ENCODE measurements at regions not wholly inside any gene's neighbourhood (a gene's known extent, or its start where the extent isn't known, plus 50 kb on each side); places are given as distances from the start of the nearest gene placed in this dataset.

GRCh38 chr21:35606146-35606545 lies 454.2 kb downstream of the SETD4 start:
- DNase-seq (ENCODE audit: low spot score in 2 of 2), result no peak
- intact Hi-C loops (cut with DNase I; ENCODE audit: low total_unique reads), result no loop called here
- no peak overlapping the region for H3K4me3 ChIP-seq (ENCODE audit: low read depth, poor library complexity, severe bottlenecking)
- 91 to 94% methylated on average over 6 of the region's 6 CpGs for WGBS, 2 donors
- TF ChIP-seq POLR2A (IDR thresholded peaks at IDR 0.05) (no peak), CTCF (IDR thresholded peaks at IDR 0.05) (no peak)

GRCh38 chr21:35603494-35603893 lies 456.8 kb downstream of the SETD4 start:
- H3K4me3 ChIP-seq (ENCODE audit: low read depth, poor library complexity, severe bottlenecking), result no peak overlapping the region
- intact Hi-C loops (cut with DNase I; ENCODE audit: low total_unique reads), result no loop called here
- 79 to 82% methylated on average over 5 of the region's 5 CpGs for WGBS, 2 donors
- DNase-seq (ENCODE audit: low spot score in 2 of 2), result no peak
- TF ChIP-seq POLR2A (IDR thresholded peaks at IDR 0.05) (no peak), CTCF (IDR thresholded peaks at IDR 0.05) (no peak)

GRCh38 chr21:35602811-35603362 lies 457.4 kb downstream of the SETD4 start:
- 80 to 81% methylated on average over 7 of the region's 7 CpGs for WGBS, 2 donors
- no peak overlapping the region for H3K4me3 ChIP-seq (ENCODE audit: low read depth, poor library complexity, severe bottlenecking)
- intact Hi-C loops (cut with DNase I; ENCODE audit: low total_unique reads), result no loop called here
- no peak for DNase-seq (ENCODE audit: low spot score in 2 of 2)
- no peak for TF ChIP-seq CTCF (IDR thresholded peaks at IDR 0.05)
- no peak for TF ChIP-seq POLR2A (IDR thresholded peaks at IDR 0.05)

GRCh38 chr21:35601211-35601610 lies 459.1 kb downstream of the SETD4 start:
- DNase-seq (ENCODE audit: low spot score in 2 of 2), result no peak
- TF ChIP-seq POLR2A (IDR thresholded peaks at IDR 0.05), result no peak
- no peak for TF ChIP-seq CTCF (IDR thresholded peaks at IDR 0.05)
- H3K4me3 ChIP-seq (ENCODE audit: low read depth, poor library complexity, severe bottlenecking), result no peak overlapping the region
- intact Hi-C loops (cut with DNase I; ENCODE audit: low total_unique reads), result no loop called here
- 67 to 70% methylated on average over 4 of the region's 4 CpGs for WGBS, 2 donors

GRCh38 chr21:35599164-35599563 lies 461.2 kb downstream of the SETD4 start:
- no peak overlapping the region for H3K4me3 ChIP-seq (ENCODE audit: low read depth, poor library complexity, severe bottlenecking)
- no peak for TF ChIP-seq POLR2A (IDR thresholded peaks at IDR 0.05)
- TF ChIP-seq CTCF (IDR thresholded peaks at IDR 0.05), result no peak
- DNase-seq (ENCODE audit: low spot score in 2 of 2), result no peak
- intact Hi-C loops (cut with DNase I; ENCODE audit: low total_unique reads), result no loop called here
- WGBS, 2 donors, result 76 to 81% methylated on average over 8 of the region's 8 CpGs

- TF ChIP-seq POLR2A (IDR thresholded peaks at IDR 0.05), result no peak
- TF ChIP-seq CTCF (IDR thresholded peaks at IDR 0.05), result no peak
- DNase-seq (ENCODE audit: low spot score in 2 of 2), result no peak
- WGBS, 2 donors, result 95 to 97% methylated on average over 7 of the region's 7 CpGs
- no peak overlapping the region for H3K4me3 ChIP-seq (ENCODE audit: low read depth, poor library complexity, severe bottlenecking)
- intact Hi-C loops (cut with DNase I; ENCODE audit: low total_unique reads), result no loop called here
These were observed 462.5 kb downstream of the SETD4 start for GRCh38 chr21:35597750-35598339.
